ENCODE measurements at regions not wholly inside any gene's neighbourhood (a gene's known extent, or its start where the extent isn't known, plus 50 kb on each side); places are given as distances from the start of the nearest gene placed in this dataset.

DNA sequence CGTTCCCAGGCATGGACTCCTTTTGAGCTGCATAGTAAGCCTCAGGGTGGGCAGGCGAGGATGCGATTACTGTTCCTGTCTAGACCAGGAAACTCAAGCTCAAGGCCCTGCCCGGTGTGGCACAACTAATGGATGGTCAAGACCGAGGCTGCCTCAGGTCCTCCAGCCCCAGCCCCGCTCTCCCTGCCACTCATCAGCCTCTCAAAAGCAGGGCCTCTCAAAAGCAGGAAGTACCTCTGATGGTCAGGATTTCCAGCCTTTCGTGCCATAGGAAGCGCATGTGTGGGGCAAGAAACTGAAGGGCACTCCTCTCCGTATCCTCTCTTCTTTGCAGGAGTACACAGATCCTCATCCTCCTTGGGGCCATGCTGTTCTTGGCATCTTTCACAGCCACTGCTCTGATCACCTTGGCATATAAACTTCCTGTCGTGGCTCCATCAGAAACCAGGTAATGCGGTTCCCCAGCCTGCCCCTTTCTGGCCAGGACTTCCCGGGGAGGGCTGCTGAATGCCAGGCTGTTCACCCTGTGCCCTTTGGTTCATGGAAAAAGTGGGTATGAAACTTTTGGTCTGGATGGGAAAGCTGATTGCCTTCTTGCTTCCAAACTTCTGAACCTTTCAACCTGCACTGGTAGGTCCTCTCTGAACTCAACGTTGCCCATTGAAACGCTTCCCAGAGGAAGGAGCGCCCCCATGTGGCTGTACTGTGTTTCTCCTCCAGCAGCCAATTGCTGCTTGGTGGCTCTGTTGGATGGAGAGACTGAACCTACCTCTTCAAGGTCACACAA lies 82.8 kb upstream of the SEC11C start:
- Histone ChIP-seq H3K9me3 (no peaks in the 10 kb centered on the region), H3K4me1 (no peaks in the 10 kb centered on the region), H3K4me3 (no peak overlapping the region), H3K27me3 (ENCODE audit: low read depth) (no peaks in the 10 kb centered on the region), H3K36me3 (no peaks in the 10 kb centered on the region), H3K27ac (no peak overlapping the region)
- TF ChIP-seq CTCF (IDR thresholded peaks at IDR 0.05) = peak; percentile 70
- peak; percentile 48 to 76 for ATAC-seq
- no peak for DNase-seq
- intact Hi-C loops (cut with DNase I) = loop anchor here (5.0 kb wide), 1 partner anchor 275 kb away; no protein-coding TSS in a partner anchor

DNA sequence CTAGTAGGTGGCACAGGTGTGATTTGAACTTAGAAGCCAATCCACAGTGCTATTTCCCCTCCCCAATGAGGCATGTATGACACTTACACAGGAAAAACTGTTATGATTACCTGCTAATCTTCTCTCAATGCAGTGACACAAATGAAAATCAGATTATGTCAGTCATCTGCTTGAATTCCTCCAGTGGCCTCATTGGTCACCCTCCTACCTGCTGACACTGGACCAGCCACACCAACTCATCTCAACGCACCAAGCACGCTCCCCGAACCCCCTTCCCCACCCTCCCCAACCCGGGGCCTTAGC lies 82.2 kb upstream of the SEC11C start:
- intact Hi-C loops (cut with DNase I) = loop anchor here (5.0 kb wide), 1 partner anchor 275 kb away; no protein-coding TSS in a partner anchor
- Histone ChIP-seq H3K9me3 (no peaks in the 10 kb centered on the region), H3K4me1 (no peaks in the 10 kb centered on the region), H3K27me3 (ENCODE audit: low read depth) (no peaks in the 10 kb centered on the region), H3K4me3 (no peak overlapping the region), H3K36me3 (no peaks in the 10 kb centered on the region), H3K27ac (no peak overlapping the region)
- no peak for TF ChIP-seq CTCF (IDR thresholded peaks at IDR 0.05)
- ATAC-seq (no peak), DNase-seq (no peak)

GRCh38 chr18:59057969-59058368 lies 81.7 kb upstream of the SEC11C start:
- ATAC-seq (no peak), DNase-seq (no peak)
- Histone ChIP-seq H3K4me1 (no peaks in the 10 kb centered on the region), H3K9me3 (no peaks in the 10 kb centered on the region), H3K4me3 (no peak overlapping the region), H3K27me3 (ENCODE audit: low read depth) (no peaks in the 10 kb centered on the region), H3K27ac (no peak overlapping the region), H3K36me3 (no peaks in the 10 kb centered on the region)
- intact Hi-C loops (cut with DNase I) = loop anchor here (5.0 kb wide), 1 partner anchor 276 kb away; no protein-coding TSS in a partner anchor
- TF ChIP-seq CTCF (IDR thresholded peaks at IDR 0.05) = no peak

- Histone ChIP-seq H3K27me3 (ENCODE audit: low read depth) (no peaks in the 10 kb centered on the region), H3K9me3 (no peaks in the 10 kb centered on the region), H3K27ac (no peak overlapping the region), H3K4me1 (no peaks in the 10 kb centered on the region), H3K4me3 (no peak overlapping the region), H3K36me3 (no peaks in the 10 kb centered on the region)
- no peak for TF ChIP-seq CTCF (IDR thresholded peaks at IDR 0.05)
- ATAC-seq (no peak), DNase-seq (no peak)
- intact Hi-C loops (cut with DNase I) = loop anchor here (5.0 kb wide), 1 partner anchor 277 kb away; no protein-coding TSS in a partner anchor
Observed at GRCh38 chr18:59059140-59059539, 80.5 kb upstream of the SEC11C start.

DNA sequence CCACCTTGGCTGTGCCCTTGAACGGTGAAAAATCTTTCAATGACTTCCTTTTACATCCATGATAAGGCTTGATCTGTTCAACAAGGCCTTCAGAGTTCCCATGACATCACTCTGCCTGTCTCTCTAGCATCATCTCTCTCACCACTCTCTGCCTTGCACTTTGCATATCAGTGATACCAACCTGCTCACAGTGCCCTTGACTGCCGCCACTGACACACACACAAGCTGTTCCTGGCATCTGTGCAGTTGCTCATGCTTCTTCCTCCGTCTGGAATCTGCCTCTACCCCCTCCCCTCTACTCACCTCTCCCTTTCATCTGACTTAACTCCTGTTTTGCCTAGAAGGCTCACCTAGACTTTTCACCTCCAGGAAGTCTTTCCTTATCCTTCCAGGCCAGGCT lies 79.1 kb upstream of the SEC11C start:
- no peak for DNase-seq

More for the DNA sequence above, 79.1 kb upstream of the SEC11C start:
- TF ChIP-seq CTCF (IDR thresholded peaks at IDR 0.05) = no peak
- no peaks in the 10 kb centered on the region for H3K4me1 ChIP-seq
- ATAC-seq = no peak
- no peak overlapping the region for H3K27ac ChIP-seq
- H3K27me3 ChIP-seq (ENCODE audit: low read depth) = no peaks in the 10 kb centered on the region
- intact Hi-C loops (cut with DNase I) = no loop called here
- H3K36me3 ChIP-seq = no peaks in the 10 kb centered on the region
- H3K4me3 ChIP-seq = no peak overlapping the region
- no peaks in the 10 kb centered on the region for H3K9me3 ChIP-seq
